Bronchial epithelial cell (primary cell): ENCODE measurements at regions not wholly inside any gene's neighbourhood (a gene's known extent, or its start where the extent isn't known, plus 50 kb on each side); places are given as distances from the start of the nearest gene placed in this dataset.
"Not testable (repeated sequence)": the region's sequence is repeated elsewhere in the genome, so short reads cannot be mapped to it uniquely, and the experiment has no call there.

ENCODE experiments used
- DNase-seq: peaks from one replicate; pipeline ENCODE4 v3.0.0-alpha.2; 2010; ENCODE audit warnings: low read depth
- FAIRE-seq: peaks from 2 replicates; lab custom pipeline; 2011; peaks lifted over from hg19 to GRCh38; lab: Jason Lieb, UNC
- H3K27me3 ChIP-seq: 2 replicates; pipeline ENCODE4 v1.5.1; 2011; ENCODE audit warnings: low read length; ENCODE audit not compliant: control insufficient read depth, insufficient read depth
- H3K36me3 ChIP-seq: 2 replicates; pipeline ENCODE4 v1.5.1; 2011; ENCODE audit warnings: low read length; ENCODE audit not compliant: control insufficient read depth, insufficient read depth
- H3K4me3 ChIP-seq: 2 replicates; pipeline ENCODE4 v1.5.1; 2011; ENCODE audit warnings: mild to moderate bottlenecking, low read depth, low read length, control low read depth
- TF ChIP-seq, protein P1 (sequence below): IDR thresholded peaks from 2 replicates; pipeline ENCODE4 v1.5.1; 2011; ENCODE audit warnings: mild to moderate bottlenecking, moderate library complexity, low read length, control low read depth, inconsistent platforms; ENCODE audit not compliant: insufficient read depth, severe bottlenecking

DNA sequence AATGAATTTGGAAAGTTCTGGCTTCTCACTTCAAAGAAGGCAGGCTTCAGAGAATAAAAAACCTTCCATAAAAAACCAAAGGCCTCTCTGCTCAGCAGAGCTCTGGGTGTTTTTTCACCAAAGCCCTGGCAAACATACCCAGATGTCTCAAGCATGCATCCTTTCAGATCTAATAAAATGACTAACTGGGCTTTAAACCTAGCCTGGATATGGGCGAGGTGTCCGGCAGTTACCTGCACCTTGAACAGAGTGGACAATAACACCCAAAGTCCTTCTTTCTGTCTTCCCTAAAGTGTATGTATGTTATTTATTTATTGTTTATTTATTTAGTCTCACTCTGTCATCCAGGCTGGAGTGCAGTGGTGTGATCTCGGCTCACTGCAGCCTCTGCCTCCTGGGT, 469.3 kb downstream of the XYLT1 start:
- no peaks in the 10 kb centered on the region for H3K27me3 ChIP-seq
- FAIRE-seq (no peak), DNase-seq (no peak)
- TF ChIP-seq, protein P1, sequence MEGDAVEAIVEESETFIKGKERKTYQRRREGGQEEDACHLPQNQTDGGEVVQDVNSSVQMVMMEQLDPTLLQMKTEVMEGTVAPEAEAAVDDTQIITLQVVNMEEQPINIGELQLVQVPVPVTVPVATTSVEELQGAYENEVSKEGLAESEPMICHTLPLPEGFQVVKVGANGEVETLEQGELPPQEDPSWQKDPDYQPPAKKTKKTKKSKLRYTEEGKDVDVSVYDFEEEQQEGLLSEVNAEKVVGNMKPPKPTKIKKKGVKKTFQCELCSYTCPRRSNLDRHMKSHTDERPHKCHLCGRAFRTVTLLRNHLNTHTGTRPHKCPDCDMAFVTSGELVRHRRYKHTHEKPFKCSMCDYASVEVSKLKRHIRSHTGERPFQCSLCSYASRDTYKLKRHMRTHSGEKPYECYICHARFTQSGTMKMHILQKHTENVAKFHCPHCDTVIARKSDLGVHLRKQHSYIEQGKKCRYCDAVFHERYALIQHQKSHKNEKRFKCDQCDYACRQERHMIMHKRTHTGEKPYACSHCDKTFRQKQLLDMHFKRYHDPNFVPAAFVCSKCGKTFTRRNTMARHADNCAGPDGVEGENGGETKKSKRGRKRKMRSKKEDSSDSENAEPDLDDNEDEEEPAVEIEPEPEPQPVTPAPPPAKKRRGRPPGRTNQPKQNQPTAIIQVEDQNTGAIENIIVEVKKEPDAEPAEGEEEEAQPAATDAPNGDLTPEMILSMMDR: no peak
- no peak overlapping the region for H3K4me3 ChIP-seq
- H3K36me3 ChIP-seq: no peaks in the 10 kb centered on the region

DNA sequence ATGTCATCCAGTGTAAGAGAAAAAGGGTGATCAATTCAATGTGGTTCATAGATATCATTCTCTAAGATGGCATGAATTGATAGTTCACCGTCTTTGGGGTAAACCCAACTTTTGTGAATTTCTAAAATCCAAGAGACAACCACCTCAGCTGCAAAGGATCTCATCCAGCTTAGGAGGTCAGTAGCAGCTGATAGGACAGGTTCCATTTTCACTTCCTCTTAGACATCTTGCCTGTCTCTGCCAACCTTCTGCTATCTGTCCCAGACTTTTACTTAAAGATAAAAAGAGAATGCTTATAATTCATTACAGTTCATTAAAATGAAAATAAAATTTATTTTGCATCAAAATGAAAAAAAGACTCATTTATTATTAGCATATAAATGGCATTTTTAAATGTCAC, 468.2 kb downstream of the XYLT1 start:
- TF ChIP-seq, protein P1: no peak
- DNase-seq (no peak), FAIRE-seq (no peak)
- Histone ChIP-seq H3K27me3 (no peaks in the 10 kb centered on the region), H3K4me3 (no peak overlapping the region), H3K36me3 (no peaks in the 10 kb centered on the region)

GRCh38 chr16:17005963-17006362, 464.8 kb downstream of the XYLT1 start:
- DNase-seq, H3K36me3 ChIP-seq, H3K4me3 ChIP-seq, H3K27me3 ChIP-seq, FAIRE-seq: not testable (repeated sequence)

GRCh38 chr16:17011712-17012111, 459.0 kb downstream of the XYLT1 start:
- no peaks in the 10 kb centered on the region for H3K27me3 ChIP-seq
- no peaks in the 10 kb centered on the region for H3K36me3 ChIP-seq
- FAIRE-seq (no peak), DNase-seq (no peak)
- H3K4me3 ChIP-seq: no peak overlapping the region
- TF ChIP-seq, protein P1: no peak

- TF ChIP-seq, protein P1: no peak
- Histone ChIP-seq H3K27me3 (no peaks in the 10 kb centered on the region), H3K36me3 (no peaks in the 10 kb centered on the region), H3K4me3 (no peak overlapping the region)
- no peak for FAIRE-seq
- DNase-seq: no peak
Observed at GRCh38 chr16:17013038-17013437, 457.7 kb downstream of the XYLT1 start.

GRCh38 chr16:17014484-17015121, 456.2 kb downstream of the XYLT1 start:
- H3K36me3 ChIP-seq: no peaks in the 10 kb centered on the region
- DNase-seq (no peak), FAIRE-seq (no peak)
- no peaks in the 10 kb centered on the region for H3K27me3 ChIP-seq
- H3K4me3 ChIP-seq: no peak overlapping the region
- TF ChIP-seq, protein P1: no peak
